CD4-positive, alpha-beta T cell treated with Interleukin-17A for 4 hours (primary cell): ENCODE measurements at regions not wholly inside any gene's neighbourhood (a gene's known extent, or its start where the extent isn't known, plus 50 kb on each side); places are given as distances from the start of the nearest gene placed in this dataset.
"Not testable (repeated sequence)": the region's sequence is repeated elsewhere in the genome, so short reads cannot be mapped to it uniquely, and the experiment has no call there.

Source experiments
- DNase-seq: peaks from one replicate; pipeline ENCODE4 v3.0.0-alpha.2; 2020; ENCODE audit warnings: mixed read lengths

- not testable (repeated sequence) for DNase-seq
Measured at GRCh38 chrX:40788698-40789097, 53.4 kb upstream of the MED14 start.

- no peak for DNase-seq
Measured at GRCh38 chrX:40792433-40792832, 57.1 kb upstream of the MED14 start.

DNA sequence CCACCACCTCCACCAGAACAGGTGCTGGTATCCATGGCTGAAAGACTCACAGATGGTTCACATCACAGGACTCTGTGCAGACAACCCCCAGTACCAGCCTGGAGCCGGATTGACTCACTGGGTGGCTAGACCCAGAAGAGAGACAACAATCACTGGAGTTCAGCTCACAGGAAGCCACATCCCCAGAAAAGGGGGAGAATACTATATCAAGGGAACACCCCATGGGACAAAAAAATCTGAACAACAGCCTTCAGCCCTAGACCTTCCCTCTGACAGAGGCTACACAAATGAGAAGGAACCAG is 59.4 kb upstream of the MED14 start:
- DNase-seq = not testable (repeated sequence)

DNA sequence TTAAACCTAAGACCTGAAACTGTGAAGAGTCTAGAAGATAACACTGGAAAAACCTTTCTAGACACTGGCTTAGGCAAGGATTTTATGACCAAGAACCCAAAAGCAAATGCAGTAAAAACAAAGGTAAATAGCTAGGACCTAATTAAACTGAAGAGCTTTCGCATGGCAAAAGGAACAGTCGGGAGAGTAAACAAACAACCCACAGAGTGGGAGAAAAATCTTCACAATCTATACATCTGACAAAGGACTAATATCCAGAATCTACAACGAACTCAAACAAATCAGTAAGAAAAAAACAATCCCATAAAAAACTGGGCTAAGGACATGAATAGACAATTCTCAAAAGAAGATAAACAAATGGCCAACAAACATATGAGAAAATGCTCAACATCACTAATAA is 64.4 kb upstream of the MED14 start:
- not testable (repeated sequence) for DNase-seq

DNA sequence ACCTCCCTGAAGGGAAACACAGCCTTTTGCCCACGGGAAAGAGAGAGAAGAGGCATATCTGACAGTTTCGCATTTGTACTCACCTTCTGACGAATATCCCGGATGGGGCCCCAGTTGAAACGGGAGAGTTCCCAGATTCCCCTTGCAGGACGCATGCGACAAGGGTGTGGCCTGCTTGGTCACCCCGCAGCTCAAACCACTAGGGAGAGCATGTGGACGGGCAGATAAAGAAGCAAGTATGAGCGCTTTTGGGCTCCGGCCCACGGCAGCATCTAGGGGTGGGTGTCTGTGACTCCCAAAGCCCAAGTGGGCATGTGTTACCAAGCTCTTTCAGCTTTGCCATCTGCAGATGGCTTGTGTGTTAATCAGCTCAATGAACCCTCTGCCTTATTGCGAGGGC is 70.1 kb upstream of the MED14 start:
- DNase-seq = no peak

DNA sequence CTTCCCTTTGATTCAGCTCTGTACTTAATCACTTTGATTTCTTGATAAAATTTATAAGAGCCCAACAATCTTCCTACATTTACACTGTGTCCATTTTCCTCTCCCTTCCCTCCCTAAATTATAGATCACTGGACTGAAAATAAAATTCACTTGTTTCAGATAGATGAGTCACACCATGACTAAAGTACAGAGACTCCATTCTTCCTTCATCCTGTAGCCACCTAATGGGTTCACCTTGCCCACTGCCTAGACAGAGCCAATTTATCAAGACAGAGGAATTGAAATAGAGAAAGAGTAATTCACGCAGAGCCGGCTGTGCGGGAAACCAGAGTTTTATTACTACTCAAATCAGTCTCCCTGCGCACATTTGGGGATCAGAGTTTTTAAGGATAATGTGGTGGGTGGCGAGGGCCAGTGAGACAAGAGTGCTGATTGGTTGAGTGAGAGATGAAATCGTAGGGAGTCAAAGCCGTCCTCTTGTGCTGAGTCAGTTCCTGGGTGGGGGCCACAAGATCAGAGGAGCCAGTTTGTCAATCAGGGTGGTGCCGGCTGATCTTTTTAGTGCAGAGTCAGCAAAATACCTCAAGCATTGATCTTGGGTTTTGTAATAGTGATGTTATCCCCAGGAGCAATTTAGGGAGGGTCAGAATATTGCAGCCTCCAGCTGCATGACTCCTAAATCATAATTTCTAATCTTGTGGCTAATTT is 71.3 kb upstream of the MED14 start:
- DNase-seq = no peak

- DNase-seq = no peak
Measured at GRCh38 chrX:40807384-40807783, 72.0 kb upstream of the MED14 start.

- no peak for DNase-seq
Measured at GRCh38 chrX:40808203-40808602, 72.9 kb upstream of the MED14 start.

DNA sequence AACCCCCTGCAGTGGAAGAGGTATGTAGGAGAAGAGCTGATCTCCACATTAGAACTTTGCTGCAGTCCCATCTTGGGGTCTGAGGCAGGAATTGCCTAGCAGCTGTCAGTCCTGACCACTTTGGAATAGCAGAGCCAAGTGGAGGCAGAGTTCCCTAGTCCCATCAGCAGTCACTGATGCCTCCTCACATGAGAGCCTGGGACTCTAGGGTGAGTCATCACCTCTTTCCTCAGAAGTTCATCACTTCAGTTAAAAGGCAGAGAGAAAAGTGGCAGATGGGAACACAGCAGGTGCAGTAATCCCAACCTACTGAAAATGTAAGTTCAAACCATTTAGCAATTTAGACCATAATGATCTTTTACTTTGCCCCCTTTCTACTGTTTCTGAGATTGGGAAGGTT is 73.9 kb upstream of the MED14 start:
- DNase-seq = no peak

GRCh38 chrX:40815045-40815444 is 79.7 kb upstream of the MED14 start:
- not testable (repeated sequence) for DNase-seq

- no peak for DNase-seq
Measured at GRCh38 chrX:40816906-40817305, 81.6 kb upstream of the MED14 start.

DNA sequence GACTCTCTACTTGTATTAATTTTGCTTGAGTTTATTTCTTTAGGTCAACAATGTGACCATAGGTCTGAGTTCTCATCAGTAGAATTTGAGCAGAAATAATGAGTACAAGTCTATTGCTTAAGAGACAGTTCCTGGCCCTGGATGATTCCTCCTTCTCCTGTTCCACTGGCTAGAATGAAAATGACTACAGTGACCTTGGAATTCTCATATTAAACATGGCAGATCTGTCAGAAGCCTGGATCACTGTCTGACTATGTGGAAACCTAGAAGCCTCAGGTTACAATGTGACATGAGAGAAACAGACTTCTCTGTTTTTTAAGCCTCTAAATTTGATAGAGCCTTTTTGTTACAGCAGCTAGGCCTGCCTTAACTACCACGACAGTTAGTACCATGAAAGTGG is 82.9 kb upstream of the MED14 start:
- no peak for DNase-seq

- DNase-seq = no peak
Measured at GRCh38 chrX:40821780-40822179, 86.4 kb upstream of the MED14 start.

DNA sequence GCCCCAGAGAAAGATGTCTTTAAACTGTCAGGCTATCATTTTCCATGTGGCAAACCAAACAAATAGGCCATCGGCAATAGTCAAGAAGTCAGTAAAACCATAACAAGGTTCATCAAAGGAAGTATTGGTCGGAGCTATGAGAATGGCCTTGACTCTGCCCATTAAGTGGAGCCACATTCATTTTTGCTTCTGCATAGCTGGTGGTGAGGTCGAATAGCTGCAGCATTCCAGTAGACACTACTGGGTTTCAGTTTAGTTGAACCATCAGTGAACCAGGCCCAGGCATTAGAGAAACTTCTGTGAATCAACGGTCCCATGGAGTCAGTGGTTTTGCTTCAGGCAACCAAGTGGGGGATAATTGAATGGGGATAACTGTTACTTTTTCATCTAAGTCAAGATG is 92.0 kb upstream of the MED14 start:
- DNase-seq = no peak

GRCh38 chrX:40831750-40832149 is 96.4 kb upstream of the MED14 start:
- no peak for DNase-seq

GRCh38 chrX:40832723-40833122 is 97.4 kb upstream of the MED14 start:
- DNase-seq = no peak

- DNase-seq = no peak
Measured at GRCh38 chrX:40834225-40834624, 98.9 kb upstream of the MED14 start.

GRCh38 chrX:40835526-40835925 is 100.2 kb upstream of the MED14 start:
- no peak for DNase-seq

DNA sequence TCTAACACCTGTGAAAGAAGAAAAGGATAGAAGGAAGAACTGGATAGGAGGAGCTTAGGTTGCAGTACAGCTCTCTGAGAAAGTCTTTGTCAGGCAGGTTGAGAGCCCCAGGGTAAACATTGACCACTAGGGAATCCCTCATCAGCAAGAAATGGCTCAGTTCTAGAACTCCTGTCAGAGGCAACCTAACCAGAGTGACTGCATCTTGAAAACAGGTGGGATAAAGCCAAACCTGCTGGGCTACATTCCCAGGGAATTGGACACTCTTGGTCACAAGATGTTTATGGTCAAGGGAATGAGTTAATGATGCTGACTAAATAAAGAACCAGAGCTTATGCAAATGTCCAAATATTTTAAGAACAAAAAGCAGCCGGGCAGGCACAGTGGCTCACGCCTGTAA is 108.3 kb upstream of the MED14 start:
- DNase-seq = no peak

- DNase-seq = no peak
Measured at GRCh38 chrX:40844471-40844870, 109.1 kb upstream of the MED14 start.

DNA sequence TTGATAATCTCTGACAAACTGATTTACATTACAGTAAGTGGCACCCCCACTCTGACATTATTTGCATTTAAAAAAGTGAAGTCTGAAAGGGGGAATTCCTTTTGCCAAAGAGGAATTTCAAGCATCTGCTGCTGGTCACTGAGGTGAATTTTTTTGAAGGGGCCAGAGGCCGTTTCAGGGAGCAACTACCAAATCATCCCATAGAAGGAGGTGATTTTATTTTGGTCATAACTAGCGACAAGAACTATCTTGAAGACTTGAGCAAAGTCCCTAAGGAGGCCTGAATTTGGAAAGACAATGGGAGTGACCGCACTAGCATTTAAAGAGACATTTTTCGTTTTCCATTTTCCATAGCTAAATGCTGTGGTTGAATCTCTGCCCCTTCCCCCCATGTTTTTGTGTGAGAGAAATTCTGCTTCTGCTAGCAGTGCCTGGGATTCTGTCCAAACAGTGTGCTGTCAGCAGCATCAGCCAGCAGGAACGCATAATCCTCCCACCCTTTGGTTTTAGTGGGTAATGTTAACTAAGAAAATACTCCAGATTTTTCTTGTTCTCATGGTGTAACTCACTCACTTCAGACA is 110.1 kb upstream of the MED14 start:
- no peak for DNase-seq

DNA sequence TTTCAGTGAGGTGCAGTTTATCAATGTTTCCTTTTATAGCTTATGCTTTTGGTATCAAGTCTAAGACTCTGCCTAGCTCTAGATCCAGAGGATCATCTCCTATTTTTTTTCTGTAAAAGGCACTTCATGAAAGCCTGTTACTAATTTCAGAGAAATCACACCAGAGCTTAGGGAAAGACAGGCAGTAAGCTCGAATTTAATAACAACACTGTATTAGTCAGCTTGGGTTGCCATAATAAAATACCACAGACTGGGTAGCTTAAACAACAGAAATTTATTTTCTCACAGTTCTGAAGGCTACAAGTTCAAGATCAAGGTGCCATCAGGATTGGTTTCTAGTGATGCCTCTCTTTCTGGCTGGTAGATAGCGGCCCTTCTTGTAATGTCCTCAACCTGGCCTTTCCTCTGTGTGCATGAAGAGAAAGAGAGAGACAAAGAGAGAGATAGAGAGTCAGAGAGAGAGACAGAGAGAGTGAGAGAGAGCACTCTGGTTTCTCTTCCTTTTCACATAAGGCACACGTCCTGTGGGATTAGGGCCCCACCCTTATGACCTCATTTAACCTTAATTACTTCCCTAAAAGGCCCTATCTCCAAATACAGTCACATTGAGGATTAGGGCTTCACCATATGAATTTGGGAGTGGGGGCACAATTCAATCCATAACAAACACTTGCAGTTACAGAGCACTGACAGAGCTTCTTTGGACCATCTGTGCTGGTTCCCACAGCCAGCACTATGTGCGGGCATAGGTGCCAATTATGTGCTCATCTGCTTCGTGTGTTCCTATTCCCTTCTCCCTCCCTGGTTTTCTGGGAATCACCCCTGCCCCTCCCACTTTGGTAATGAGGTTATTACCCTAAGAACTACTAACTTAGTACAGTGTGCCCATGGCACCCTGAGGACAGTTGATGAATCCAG is 114.8 kb upstream of the MED14 start:
- no peak for DNase-seq

DNA sequence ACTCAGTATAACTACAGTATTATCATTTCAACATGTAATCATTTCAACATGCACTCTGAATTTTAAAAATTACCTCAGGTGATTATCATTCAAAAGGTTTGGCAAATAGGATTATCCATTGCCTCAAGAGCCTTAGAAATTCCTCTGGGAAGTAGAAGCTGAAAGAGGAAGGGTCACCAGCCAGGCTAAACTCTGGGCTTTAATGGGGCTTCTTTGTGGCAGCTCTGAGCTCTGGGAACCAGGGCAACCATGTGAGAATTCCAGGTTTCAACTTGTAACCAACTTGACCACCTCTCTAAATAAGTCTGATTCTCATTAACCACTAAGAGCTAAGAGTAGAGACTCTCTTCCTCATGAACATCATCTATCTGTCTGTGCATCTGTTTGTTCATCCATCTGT is 117.2 kb upstream of the MED14 start:
- DNase-seq = no peak
